ENCODE measurements at regions not wholly inside any gene's neighbourhood (a gene's known extent, or its start where the extent isn't known, plus 50 kb on each side); places are given as distances from the start of the nearest gene placed in this dataset.

GRCh38 chrX:141402897-141403610 lies 160.7 kb upstream of the SPANXC start:
- TF ChIP-seq, protein P1, sequence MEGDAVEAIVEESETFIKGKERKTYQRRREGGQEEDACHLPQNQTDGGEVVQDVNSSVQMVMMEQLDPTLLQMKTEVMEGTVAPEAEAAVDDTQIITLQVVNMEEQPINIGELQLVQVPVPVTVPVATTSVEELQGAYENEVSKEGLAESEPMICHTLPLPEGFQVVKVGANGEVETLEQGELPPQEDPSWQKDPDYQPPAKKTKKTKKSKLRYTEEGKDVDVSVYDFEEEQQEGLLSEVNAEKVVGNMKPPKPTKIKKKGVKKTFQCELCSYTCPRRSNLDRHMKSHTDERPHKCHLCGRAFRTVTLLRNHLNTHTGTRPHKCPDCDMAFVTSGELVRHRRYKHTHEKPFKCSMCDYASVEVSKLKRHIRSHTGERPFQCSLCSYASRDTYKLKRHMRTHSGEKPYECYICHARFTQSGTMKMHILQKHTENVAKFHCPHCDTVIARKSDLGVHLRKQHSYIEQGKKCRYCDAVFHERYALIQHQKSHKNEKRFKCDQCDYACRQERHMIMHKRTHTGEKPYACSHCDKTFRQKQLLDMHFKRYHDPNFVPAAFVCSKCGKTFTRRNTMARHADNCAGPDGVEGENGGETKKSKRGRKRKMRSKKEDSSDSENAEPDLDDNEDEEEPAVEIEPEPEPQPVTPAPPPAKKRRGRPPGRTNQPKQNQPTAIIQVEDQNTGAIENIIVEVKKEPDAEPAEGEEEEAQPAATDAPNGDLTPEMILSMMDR (IDR thresholded peaks at IDR 0.05): no peak
- TF ChIP-seq EP300 (IDR thresholded peaks at IDR 0.05) (no peak), POLR2AphosphoS5 (IDR thresholded peaks at IDR 0.05) (no peak), POLR2A (IDR thresholded peaks at IDR 0.05) (no peak)
